ENCODE measurements at regions not wholly inside any gene's neighbourhood (a gene's known extent, or its start where the extent isn't known, plus 50 kb on each side); places are given as distances from the start of the nearest gene placed in this dataset.

DNA sequence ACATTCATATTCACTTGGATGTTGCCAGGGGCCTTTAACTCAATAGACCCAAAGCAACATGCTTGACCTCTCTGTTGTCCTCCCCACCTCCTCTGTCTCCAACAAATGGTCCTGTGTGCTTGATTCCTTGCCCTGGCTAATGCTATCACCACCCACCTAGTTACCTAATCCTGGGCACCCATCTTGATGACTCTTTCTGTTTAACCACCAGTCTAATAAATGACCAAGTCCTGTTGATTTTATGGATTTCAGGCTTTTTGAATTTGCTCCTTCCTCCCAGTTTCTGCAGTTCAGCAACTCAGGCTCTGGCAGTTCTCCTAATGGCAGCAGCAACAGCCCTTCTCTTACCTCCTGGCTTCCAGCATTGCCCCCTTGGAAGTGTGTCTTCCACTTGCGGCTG lies 246.3 kb upstream of the KLF4 start:
- TF ChIP-seq, protein P1, sequence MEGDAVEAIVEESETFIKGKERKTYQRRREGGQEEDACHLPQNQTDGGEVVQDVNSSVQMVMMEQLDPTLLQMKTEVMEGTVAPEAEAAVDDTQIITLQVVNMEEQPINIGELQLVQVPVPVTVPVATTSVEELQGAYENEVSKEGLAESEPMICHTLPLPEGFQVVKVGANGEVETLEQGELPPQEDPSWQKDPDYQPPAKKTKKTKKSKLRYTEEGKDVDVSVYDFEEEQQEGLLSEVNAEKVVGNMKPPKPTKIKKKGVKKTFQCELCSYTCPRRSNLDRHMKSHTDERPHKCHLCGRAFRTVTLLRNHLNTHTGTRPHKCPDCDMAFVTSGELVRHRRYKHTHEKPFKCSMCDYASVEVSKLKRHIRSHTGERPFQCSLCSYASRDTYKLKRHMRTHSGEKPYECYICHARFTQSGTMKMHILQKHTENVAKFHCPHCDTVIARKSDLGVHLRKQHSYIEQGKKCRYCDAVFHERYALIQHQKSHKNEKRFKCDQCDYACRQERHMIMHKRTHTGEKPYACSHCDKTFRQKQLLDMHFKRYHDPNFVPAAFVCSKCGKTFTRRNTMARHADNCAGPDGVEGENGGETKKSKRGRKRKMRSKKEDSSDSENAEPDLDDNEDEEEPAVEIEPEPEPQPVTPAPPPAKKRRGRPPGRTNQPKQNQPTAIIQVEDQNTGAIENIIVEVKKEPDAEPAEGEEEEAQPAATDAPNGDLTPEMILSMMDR (IDR thresholded peaks at IDR 0.05), result no peak
- no peaks in the 10 kb centered on the region for H3K36me3 Mint-ChIP-seq (ENCODE audit: unreplicated experiment)
- H3K4me3 Mint-ChIP-seq (ENCODE audit: unreplicated experiment), result no peak overlapping the region
- H3K27me3 Mint-ChIP-seq (ENCODE audit: unreplicated experiment), result no peaks in the 10 kb centered on the region
- no peak overlapping the region for H3K27ac Mint-ChIP-seq (ENCODE audit: unreplicated experiment)
- peaks cover 43% of the 10 kb centered on the region for H3K4me1 Mint-ChIP-seq (ENCODE audit: unreplicated experiment)
- H3K9me3 Mint-ChIP-seq (ENCODE audit: unreplicated experiment), result no peaks in the 10 kb centered on the region
- no peak for DNase-seq (ENCODE audit: extremely low spot score, unreplicated experiment)

DNA sequence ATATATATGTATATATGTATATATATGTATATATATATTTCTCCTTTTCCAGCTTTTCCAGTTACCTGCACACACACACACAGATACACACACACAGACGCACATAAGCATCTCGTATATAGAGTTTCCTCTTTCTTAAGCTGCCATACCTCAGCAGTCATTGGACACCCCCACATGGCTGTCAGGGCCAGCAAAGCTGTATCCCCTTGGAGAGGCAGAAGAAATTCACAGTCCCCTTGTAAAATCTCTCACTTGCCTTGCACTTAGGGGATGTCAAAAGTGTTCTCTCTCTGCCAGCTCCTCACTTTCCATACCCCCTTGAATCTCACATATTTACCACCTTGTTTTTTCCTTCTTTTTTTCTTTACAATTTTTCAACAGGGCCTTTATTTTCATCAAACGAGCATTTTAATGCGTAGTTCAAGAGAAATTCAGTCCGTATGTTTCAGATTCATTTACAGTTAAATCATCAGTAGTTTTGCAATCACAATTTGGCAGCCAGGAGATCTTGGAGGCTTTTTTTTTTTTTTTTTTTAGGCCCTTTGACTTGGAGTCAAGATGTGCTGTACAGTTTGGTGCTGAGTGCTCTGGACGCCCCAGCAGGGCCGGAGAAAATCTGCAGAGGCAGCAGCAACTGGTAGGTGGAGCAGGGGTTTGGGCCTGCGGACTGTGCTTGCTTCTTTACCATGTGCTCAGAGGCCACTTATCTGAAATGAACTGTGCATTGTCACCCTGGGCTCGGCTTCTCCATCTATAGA lies 244.9 kb upstream of the KLF4 start:
- no peaks in the 10 kb centered on the region for H3K27me3 Mint-ChIP-seq (ENCODE audit: unreplicated experiment)
- H3K4me1 Mint-ChIP-seq (ENCODE audit: unreplicated experiment), result peaks cover 31% of the 10 kb centered on the region
- no peak overlapping the region for H3K27ac Mint-ChIP-seq (ENCODE audit: unreplicated experiment)

GRCh38 chr9:107733523-107733894 lies 243.9 kb upstream of the KLF4 start:
- H3K4me3 Mint-ChIP-seq (ENCODE audit: unreplicated experiment), result no peak overlapping the region
- TF ChIP-seq, protein P1 (IDR thresholded peaks at IDR 0.05), result no peak
- no peak overlapping the region for H3K27ac Mint-ChIP-seq (ENCODE audit: unreplicated experiment)
- peaks cover 28% of the 10 kb centered on the region for H3K4me1 Mint-ChIP-seq (ENCODE audit: unreplicated experiment)
- no peaks in the 10 kb centered on the region for H3K27me3 Mint-ChIP-seq (ENCODE audit: unreplicated experiment)
- H3K9me3 Mint-ChIP-seq (ENCODE audit: unreplicated experiment), result no peaks in the 10 kb centered on the region
- H3K36me3 Mint-ChIP-seq (ENCODE audit: unreplicated experiment), result no peaks in the 10 kb centered on the region
- DNase-seq (ENCODE audit: extremely low spot score, unreplicated experiment), result no peak

More for the DNA sequence above, 244.9 kb upstream of the KLF4 start:
- no peak for DNase-seq (ENCODE audit: extremely low spot score, unreplicated experiment)
- TF ChIP-seq, protein P1 (IDR thresholded peaks at IDR 0.05), result no peak
- no peaks in the 10 kb centered on the region for H3K9me3 Mint-ChIP-seq (ENCODE audit: unreplicated experiment)
- H3K4me3 Mint-ChIP-seq (ENCODE audit: unreplicated experiment), result no peak overlapping the region
- no peaks in the 10 kb centered on the region for H3K36me3 Mint-ChIP-seq (ENCODE audit: unreplicated experiment)

DNA sequence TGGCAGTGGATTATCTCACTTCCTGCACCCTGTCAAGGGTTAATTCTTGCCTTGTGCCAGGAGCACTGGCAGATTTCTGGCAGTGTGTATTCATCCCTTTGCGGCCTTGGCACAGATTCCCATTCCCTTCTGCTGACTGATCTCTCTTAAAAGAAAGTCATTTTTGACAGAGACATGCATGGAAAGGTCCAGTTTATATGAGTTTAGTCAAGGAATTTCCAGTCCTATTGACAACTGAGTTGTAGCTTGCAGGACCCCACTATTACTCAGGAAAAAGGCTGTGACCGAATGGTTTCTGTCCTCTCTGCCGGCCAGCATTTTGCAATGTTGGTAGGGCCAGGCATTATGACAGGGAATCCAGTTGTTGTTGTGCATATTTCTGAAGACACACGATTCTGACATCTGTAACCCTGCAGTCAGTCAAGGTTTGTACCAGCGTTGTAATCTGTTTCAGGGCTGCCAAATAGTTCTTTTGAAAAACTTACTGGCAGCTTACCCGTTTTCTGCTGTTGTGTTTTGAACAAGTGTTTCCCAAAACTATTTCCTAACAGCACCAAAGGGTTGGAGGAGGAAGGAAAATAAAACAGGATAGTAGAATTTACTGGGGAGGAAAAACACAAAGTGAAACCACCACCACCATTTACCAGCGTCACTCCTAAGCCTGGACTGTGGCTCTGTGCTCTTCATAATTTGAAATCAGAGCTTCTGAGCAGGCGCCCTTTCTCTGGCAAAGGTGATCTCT lies 243.4 kb upstream of the KLF4 start:
- H3K27ac Mint-ChIP-seq (ENCODE audit: unreplicated experiment), result peak overlapping the region; percentile 33
- no peaks in the 10 kb centered on the region for H3K9me3 Mint-ChIP-seq (ENCODE audit: unreplicated experiment)
- H3K4me3 Mint-ChIP-seq (ENCODE audit: unreplicated experiment), result no peak overlapping the region
- no peaks in the 10 kb centered on the region for H3K27me3 Mint-ChIP-seq (ENCODE audit: unreplicated experiment)
- peaks cover 23% of the 10 kb centered on the region for H3K4me1 Mint-ChIP-seq (ENCODE audit: unreplicated experiment)
- DNase-seq (ENCODE audit: extremely low spot score, unreplicated experiment), result no peak
- no peaks in the 10 kb centered on the region for H3K36me3 Mint-ChIP-seq (ENCODE audit: unreplicated experiment)
- TF ChIP-seq, protein P1 (IDR thresholded peaks at IDR 0.05), result no peak

GRCh38 chr9:107731115-107731762 lies 241.7 kb upstream of the KLF4 start:
- no peak for DNase-seq (ENCODE audit: extremely low spot score, unreplicated experiment)
- TF ChIP-seq, protein P1 (IDR thresholded peaks at IDR 0.05), result no peak
- Mint-ChIP-seq H3K4me1 (ENCODE audit: unreplicated experiment) (peaks cover 22% of the 10 kb centered on the region), H3K4me3 (ENCODE audit: unreplicated experiment) (no peak overlapping the region), H3K36me3 (ENCODE audit: unreplicated experiment) (no peaks in the 10 kb centered on the region), H3K27ac (ENCODE audit: unreplicated experiment) (no peak overlapping the region), H3K9me3 (ENCODE audit: unreplicated experiment) (no peaks in the 10 kb centered on the region), H3K27me3 (ENCODE audit: unreplicated experiment) (no peaks in the 10 kb centered on the region)

Measured in osteocyte (in vitro differentiated cells).